HUES6 (cell line): ENCODE measurements at regions not wholly inside any gene's neighbourhood (a gene's known extent, or its start where the extent isn't known, plus 50 kb on each side); places are given as distances from the start of the nearest gene placed in this dataset.

ENCODE experiments used
- H3K27ac ChIP-seq: 2 replicates; pipeline ENCODE4 v1.7.0; 2013; ENCODE audit warnings: low read depth, mild to moderate bottlenecking, low read length, inconsistent platforms
- H3K27me3 ChIP-seq: 2 replicates; pipeline ENCODE4 v1.6.1; 2013; ENCODE audit warnings: low read length; ENCODE audit not compliant: control insufficient read depth, insufficient read depth
- H3K36me3 ChIP-seq: 2 replicates; pipeline ENCODE4 v1.6.1; 2013; ENCODE audit warnings: low read length; ENCODE audit not compliant: control insufficient read depth, insufficient read depth
- H3K4me1 ChIP-seq: 2 replicates; pipeline ENCODE4 v1.6.1; 2013; ENCODE audit warnings: low read length; ENCODE audit not compliant: control insufficient read depth, insufficient read depth
- H3K4me3 ChIP-seq: 2 replicates; pipeline ENCODE4 v1.5.1; 2013; ENCODE audit warnings: low read depth, low read length
- H3K9ac ChIP-seq: one replicate; pipeline ENCODE4 v1.6.1; 2013; ENCODE audit warnings: mild to moderate bottlenecking, low read length
- H3K9me3 ChIP-seq: 2 replicates; pipeline ENCODE4 v1.6.1; 2013; ENCODE audit warnings: low read depth, low read length; ENCODE audit not compliant: control insufficient read depth, insufficient read depth

DNA sequence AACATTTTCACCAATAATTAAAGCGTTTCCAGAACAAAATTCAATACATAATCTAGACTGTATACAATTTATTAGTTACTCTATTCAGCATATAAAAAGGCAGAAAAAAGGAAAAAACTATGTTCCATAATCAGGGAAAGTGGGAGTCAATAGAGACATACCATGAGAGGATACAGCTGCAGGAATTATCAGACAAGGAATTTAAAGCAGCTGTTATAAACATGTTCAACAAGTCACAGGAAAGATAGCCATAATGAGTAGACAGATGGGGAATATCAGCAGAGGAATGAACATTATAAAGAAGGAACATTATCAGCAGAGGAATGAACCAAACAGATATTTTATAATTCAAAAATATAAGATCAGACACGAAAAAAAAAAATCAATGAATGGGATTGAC lies 500.6 kb upstream of the RPS6KA3 start:
- Histone ChIP-seq H3K9ac (no peak overlapping the region), H3K27ac (no peak overlapping the region), H3K4me3 (no peak overlapping the region), H3K36me3 (no peaks in the 10 kb centered on the region), H3K9me3 (peaks cover 10% of the 10 kb centered on the region), H3K27me3 (no peaks in the 10 kb centered on the region; the same call in 1 of the 2 replicates), H3K4me1 (no peaks in the 10 kb centered on the region)

DNA sequence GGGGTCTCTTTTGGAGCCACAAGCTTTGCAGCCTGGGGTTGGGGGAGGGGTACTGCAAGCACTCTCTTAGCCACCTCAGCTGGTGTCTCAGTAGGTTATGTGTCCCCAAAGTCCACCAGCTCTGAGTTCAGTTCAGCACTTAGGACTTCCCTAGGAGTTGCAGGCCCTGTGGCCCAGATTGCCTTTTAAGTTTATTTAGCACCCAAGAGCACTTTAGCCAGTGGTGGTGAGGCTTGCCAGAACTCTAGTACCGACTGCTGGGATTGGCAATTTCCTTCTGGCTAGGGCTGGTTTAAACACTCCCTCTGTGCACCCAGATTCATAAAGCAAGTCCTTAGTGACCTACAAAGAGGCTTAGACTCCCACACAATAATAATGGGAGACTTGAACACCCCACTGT lies 489.9 kb upstream of the RPS6KA3 start:
- no peaks in the 10 kb centered on the region; the same call in 1 of the 2 replicates for H3K27me3 ChIP-seq
- H3K27ac ChIP-seq, result no peak overlapping the region
- H3K36me3 ChIP-seq, result no peaks in the 10 kb centered on the region
- H3K4me1 ChIP-seq, result no peaks in the 10 kb centered on the region
- no peak overlapping the region for H3K4me3 ChIP-seq
- no peaks in the 10 kb centered on the region for H3K9me3 ChIP-seq
- H3K9ac ChIP-seq, result no peak overlapping the region

DNA sequence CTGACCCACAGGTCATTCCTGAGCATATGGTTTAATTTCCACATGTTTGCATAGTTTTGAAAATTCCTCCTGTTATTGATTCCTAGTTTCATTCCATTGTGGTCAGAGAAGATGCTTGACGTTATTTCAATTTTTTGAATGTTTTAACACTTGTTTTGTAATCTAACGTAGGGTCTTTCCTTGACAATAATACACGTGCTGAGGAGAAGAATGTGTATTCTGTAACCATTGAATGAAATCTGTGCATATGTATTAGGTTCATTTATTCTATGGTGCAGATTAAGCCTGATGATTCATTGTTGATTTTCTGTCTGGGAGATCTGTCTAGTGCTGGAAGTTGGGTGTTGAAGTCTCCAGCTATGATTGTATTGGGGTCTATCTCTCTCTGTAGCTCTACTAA lies 486.4 kb upstream of the RPS6KA3 start:
- Histone ChIP-seq H3K9me3 (no peaks in the 10 kb centered on the region), H3K9ac (no peak overlapping the region), H3K4me1 (no peaks in the 10 kb centered on the region), H3K4me3 (no peak overlapping the region), H3K27ac (no peak overlapping the region), H3K27me3 (no peaks in the 10 kb centered on the region; the same call in 1 of the 2 replicates), H3K36me3 (no peaks in the 10 kb centered on the region)

DNA sequence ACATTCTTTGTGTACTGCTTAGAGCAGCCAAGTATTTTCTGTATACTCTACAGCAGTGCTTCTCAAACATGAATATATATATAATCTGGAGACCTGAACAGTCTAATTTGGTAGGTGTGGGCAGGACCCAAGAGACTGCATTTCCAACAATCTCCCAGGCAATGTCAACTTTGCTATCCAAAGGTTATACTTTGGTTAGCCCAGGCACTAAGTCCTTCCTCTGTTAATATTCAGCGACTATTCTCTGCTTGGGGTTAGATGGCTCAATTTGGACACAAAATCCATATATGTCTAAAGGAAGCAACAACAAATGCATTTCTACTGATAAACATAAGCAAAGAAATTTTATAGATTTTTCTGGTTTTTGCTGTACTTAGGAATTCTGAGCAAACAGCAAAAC lies 480.0 kb upstream of the RPS6KA3 start:
- no peaks in the 10 kb centered on the region for H3K36me3 ChIP-seq
- no peaks in the 10 kb centered on the region for H3K4me1 ChIP-seq
- H3K9me3 ChIP-seq, result no peaks in the 10 kb centered on the region
- no peak overlapping the region for H3K9ac ChIP-seq
- no peaks in the 10 kb centered on the region; the same call in 1 of the 2 replicates for H3K27me3 ChIP-seq
- no peak overlapping the region for H3K27ac ChIP-seq
- H3K4me3 ChIP-seq, result no peak overlapping the region

DNA sequence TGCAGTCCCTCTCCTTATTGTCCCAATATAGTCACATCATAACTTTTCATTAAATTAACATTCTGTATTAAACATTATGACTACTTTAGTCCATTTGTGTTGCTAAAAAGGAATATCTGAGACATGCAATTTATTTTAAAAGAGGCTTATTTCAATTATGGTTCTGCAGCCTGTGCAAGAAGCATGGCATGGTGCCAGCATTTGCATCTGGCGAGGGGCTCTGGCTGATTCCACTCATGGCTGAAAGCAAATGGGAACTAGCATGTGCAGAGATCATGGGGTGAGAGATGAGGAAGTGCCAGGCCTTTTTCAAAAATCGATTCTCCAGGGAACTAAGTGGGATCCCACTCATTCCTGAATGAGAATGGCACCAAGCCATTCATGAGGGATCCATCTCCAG lies 476.3 kb upstream of the RPS6KA3 start:
- H3K27me3 ChIP-seq, result no peaks in the 10 kb centered on the region; the same call in 1 of the 2 replicates
- no peak overlapping the region for H3K27ac ChIP-seq
- no peak overlapping the region for H3K4me3 ChIP-seq
- H3K9ac ChIP-seq, result no peak overlapping the region
- no peaks in the 10 kb centered on the region for H3K4me1 ChIP-seq
- H3K9me3 ChIP-seq, result no peaks in the 10 kb centered on the region
- H3K36me3 ChIP-seq, result no peaks in the 10 kb centered on the region

DNA sequence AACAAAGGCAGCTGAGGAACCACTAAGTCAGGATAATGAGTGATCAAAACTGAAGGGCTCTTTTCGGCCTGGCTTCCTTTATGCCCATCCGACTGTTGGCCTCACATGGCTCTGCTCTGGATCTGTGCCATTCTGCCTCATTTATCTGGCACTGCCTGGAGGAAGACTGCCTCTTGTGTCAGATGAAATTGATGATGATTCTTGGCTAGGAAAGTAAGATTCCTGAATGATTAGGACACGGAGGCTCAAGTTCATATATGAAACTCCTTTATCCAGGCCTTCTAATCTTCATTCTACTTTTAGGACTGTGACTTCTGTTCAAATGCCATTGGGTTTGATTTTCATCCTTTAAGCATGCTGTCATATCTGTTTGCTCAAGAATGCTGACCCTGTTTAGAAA lies 475.4 kb upstream of the RPS6KA3 start:
- H3K27ac ChIP-seq, result no peak overlapping the region
- no peaks in the 10 kb centered on the region for H3K36me3 ChIP-seq
- H3K4me1 ChIP-seq, result no peaks in the 10 kb centered on the region
- H3K9me3 ChIP-seq, result no peaks in the 10 kb centered on the region
- H3K9ac ChIP-seq, result no peak overlapping the region
- no peak overlapping the region for H3K4me3 ChIP-seq
- H3K27me3 ChIP-seq, result no peaks in the 10 kb centered on the region; the same call in 1 of the 2 replicates

DNA sequence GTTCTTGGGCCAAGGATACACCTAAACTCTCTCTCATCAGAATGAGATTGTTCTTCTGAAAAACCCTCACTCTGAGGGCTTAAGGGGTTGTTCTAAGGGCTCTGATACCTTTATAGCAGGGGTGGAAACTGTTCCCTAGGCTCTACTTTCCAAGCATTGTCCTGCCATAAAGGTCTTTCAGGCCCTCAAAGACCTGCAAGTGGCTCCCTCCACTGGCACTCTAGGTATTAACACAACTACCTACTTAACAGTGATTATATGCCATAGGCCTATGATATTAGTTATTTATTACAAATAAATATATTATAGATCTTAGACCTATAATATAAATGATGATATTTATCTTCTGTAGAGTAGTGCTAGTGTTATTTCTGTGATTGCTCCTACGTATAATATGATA lies 473.7 kb upstream of the RPS6KA3 start:
- H3K9me3 ChIP-seq, result no peaks in the 10 kb centered on the region
- no peaks in the 10 kb centered on the region for H3K36me3 ChIP-seq
- no peak overlapping the region for H3K27ac ChIP-seq
- H3K4me3 ChIP-seq, result no peak overlapping the region
- no peaks in the 10 kb centered on the region for H3K4me1 ChIP-seq
- no peaks in the 10 kb centered on the region; the same call in 1 of the 2 replicates for H3K27me3 ChIP-seq
- no peak overlapping the region for H3K9ac ChIP-seq

DNA sequence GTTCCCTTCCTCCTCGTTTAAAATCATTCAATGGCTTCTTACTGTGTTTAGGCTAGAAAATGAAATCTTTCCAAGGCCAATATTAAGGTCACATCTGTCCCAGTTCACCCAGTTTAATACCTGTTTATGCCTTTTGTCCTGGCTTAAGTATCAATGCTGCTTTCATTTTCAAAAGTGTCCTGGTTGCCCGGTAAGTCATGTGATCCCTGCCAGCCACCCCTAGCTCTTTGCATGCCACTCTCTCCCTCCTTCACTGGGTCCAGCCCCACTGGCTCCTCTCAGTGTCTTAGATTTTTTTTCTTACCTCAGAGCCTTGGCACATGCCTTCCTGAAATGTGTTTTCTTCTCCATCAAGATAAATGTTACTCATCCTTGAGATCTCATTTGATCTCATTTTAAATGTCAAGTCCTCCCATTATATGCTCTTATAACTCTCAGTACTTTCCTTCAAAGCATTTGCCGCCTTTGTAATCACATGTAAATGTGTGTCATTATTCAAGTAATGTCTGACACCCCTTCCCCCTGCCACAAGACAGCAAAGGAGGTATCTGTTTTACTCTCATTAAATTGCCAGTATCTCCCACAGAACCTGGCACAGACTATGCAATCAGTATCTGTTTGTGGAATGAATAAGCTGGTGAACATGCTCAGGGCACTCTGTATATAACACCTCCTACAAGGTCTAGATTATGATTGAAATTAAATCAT lies 472.5 kb upstream of the RPS6KA3 start:
- Histone ChIP-seq H3K4me1 (no peaks in the 10 kb centered on the region), H3K9ac (no peak overlapping the region)

DNA sequence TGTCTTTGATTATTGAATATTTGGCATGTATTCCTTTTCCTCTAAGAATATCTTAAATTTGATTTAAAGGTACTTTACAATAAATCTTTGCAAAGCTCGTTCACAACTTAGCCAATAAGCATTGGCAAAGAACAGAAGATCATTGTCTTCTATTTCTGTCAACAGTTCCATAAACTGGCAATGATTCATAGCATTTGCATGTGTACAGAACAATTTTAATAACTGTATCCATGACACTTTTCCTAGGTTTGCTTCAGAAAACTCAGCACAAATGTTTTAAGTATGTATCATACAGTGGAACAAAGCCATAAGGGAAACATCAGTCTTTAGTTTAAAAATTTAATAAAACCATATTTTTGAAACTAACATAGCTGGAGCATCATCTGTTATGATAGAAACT lies 462.7 kb upstream of the RPS6KA3 start:
- no peaks in the 10 kb centered on the region; the same call in 1 of the 2 replicates for H3K27me3 ChIP-seq
- H3K4me1 ChIP-seq, result no peaks in the 10 kb centered on the region
- H3K27ac ChIP-seq, result no peak overlapping the region
- no peaks in the 10 kb centered on the region for H3K36me3 ChIP-seq
- no peak overlapping the region for H3K4me3 ChIP-seq
- peaks cover 3% of the 10 kb centered on the region; the same call in 1 of the 2 replicates for H3K9me3 ChIP-seq
- H3K9ac ChIP-seq, result no peak overlapping the region

More for the DNA sequence above, 472.5 kb upstream of the RPS6KA3 start:
- no peak overlapping the region for H3K27ac ChIP-seq
- no peak overlapping the region for H3K4me3 ChIP-seq
- no peaks in the 10 kb centered on the region for H3K36me3 ChIP-seq
- no peaks in the 10 kb centered on the region for H3K9me3 ChIP-seq
- H3K27me3 ChIP-seq, result no peaks in the 10 kb centered on the region; the same call in 1 of the 2 replicates

DNA sequence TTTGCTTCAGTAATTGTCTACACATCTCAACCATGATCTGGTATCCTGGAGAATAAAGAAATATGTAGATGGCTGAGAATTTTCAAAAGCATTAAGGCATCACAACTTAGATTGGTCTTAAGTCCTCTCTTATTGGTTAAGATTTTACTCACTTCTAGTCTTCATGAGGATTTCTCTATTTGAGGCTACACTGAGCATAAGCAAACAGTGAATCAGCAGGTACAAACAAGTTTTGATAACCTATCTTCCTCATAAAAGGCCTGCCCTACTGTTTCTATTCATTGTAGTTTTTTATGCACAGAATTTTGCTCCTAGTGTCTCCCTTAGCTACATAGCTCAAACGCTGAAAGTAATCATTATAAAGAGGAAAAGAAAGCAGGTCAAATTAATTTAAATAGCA lies 460.7 kb upstream of the RPS6KA3 start:
- Histone ChIP-seq H3K27me3 (no peaks in the 10 kb centered on the region; the same call in 1 of the 2 replicates), H3K36me3 (no peaks in the 10 kb centered on the region), H3K9ac (no peak overlapping the region), H3K9me3 (peaks cover 3% of the 10 kb centered on the region; the same call in 1 of the 2 replicates), H3K4me3 (no peak overlapping the region), H3K4me1 (no peaks in the 10 kb centered on the region), H3K27ac (no peak overlapping the region)

DNA sequence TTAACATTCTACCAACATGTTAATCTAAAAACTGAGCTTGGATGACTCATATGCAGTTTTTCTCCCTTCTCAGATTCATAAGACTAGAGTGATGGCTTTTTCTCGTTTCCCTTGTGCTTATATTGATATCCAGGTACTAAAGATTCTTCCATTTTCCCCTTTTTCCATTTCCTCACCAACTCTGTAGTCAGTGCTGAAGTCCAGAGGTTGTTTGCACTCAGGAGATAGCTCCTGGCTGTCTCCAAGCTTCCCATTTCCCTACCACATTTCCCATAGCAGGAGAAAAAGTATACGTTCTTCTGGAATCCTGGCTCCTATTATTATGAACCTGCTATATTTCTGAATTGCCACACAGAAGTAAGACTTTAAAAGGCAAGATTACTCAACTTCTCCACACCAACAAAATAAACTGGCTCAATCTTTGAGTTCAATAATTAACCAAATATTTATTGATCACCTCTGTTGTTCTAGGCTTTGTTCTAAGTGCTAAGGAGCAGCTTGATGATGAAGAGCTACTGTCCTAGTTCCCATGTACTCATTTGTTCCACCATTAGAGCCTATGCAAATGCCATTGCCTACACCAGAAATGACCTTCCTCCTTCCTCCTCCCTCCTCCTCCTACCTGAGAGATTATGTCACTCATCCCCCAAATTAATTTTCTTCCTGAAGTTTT lies 454.4 kb upstream of the RPS6KA3 start:
- H3K4me3 ChIP-seq, result no peak overlapping the region
- no peaks in the 10 kb centered on the region for H3K27me3 ChIP-seq
- no peaks in the 10 kb centered on the region for H3K36me3 ChIP-seq
- no peak overlapping the region for H3K27ac ChIP-seq
- peaks cover 12% of the 10 kb centered on the region; the same call in 1 of the 2 replicates for H3K4me1 ChIP-seq
- H3K9me3 ChIP-seq, result peaks cover 3% of the 10 kb centered on the region; the same call in 1 of the 2 replicates
- no peak overlapping the region for H3K9ac ChIP-seq
